ENCODE measurements at regions not wholly inside any gene's neighbourhood (a gene's known extent, or its start where the extent isn't known, plus 50 kb on each side); places are given as distances from the start of the nearest gene placed in this dataset.
"Not testable (repeated sequence)": the region's sequence is repeated elsewhere in the genome, so short reads cannot be mapped to it uniquely, and the experiment has no call there.

- TF ChIP-seq, protein P1, sequence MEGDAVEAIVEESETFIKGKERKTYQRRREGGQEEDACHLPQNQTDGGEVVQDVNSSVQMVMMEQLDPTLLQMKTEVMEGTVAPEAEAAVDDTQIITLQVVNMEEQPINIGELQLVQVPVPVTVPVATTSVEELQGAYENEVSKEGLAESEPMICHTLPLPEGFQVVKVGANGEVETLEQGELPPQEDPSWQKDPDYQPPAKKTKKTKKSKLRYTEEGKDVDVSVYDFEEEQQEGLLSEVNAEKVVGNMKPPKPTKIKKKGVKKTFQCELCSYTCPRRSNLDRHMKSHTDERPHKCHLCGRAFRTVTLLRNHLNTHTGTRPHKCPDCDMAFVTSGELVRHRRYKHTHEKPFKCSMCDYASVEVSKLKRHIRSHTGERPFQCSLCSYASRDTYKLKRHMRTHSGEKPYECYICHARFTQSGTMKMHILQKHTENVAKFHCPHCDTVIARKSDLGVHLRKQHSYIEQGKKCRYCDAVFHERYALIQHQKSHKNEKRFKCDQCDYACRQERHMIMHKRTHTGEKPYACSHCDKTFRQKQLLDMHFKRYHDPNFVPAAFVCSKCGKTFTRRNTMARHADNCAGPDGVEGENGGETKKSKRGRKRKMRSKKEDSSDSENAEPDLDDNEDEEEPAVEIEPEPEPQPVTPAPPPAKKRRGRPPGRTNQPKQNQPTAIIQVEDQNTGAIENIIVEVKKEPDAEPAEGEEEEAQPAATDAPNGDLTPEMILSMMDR (conservative IDR thresholded peaks at IDR 0.05; ENCODE audit: low read depth, low read length): no peak
- Histone ChIP-seq H2AFZ (ENCODE audit: low read depth) (no peak overlapping the region), H3K4me2 (no peak overlapping the region), H4K20me1 (ENCODE audit: insufficient read depth) (no peaks in the 10 kb centered on the region), H3K4me3 (IDR thresholded peaks at IDR 0.05; ENCODE audit: insufficient read depth, low read depth, low read length) (no peak overlapping the region), H3K79me2 (ENCODE audit: insufficient read depth, low read depth) (no peaks in the 10 kb centered on the region), H3K27ac (no peak overlapping the region), H3K36me3 (ENCODE audit: insufficient read depth) (no peaks in the 10 kb centered on the region), H3K27me3 (ENCODE audit: insufficient read depth, low read depth) (no peaks in the 10 kb centered on the region), H3K4me1 (ENCODE audit: low read depth, poor library complexity, severe bottlenecking) (no peaks in the 10 kb centered on the region), H3K9ac (no peak overlapping the region)
Measured at GRCh38 chr14:106633721-106634120, 1107.3 kb downstream of the TMEM121 start.

DNA sequence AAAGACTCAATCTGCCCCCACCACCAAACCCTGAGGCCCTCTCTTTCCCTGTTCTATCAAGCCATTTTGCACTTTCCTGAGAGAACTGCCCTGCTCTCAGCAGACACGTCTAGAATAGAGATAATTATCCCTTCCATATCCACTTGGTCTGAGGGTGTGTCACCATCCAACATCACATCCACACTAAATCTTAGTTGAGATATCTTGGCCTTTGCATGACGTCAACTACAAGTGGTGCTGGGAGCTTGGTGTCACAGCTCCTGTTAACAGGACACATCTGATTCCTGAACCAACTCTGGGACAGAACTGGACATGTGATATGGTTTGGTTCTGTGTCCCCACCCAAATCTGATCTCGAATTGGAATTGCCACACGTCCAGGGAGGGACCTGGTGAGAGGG, 1109.2 kb downstream of the TMEM121 start:
- no peaks in the 10 kb centered on the region for H3K27me3 ChIP-seq (ENCODE audit: insufficient read depth, low read depth)
- H3K4me1 ChIP-seq (ENCODE audit: low read depth, poor library complexity, severe bottlenecking): no peaks in the 10 kb centered on the region
- H2AFZ ChIP-seq (ENCODE audit: low read depth): no peak overlapping the region
- H3K36me3 ChIP-seq (ENCODE audit: insufficient read depth): no peaks in the 10 kb centered on the region
- H3K4me3 ChIP-seq (IDR thresholded peaks at IDR 0.05; ENCODE audit: insufficient read depth, low read depth, low read length): no peak overlapping the region
- H3K79me2 ChIP-seq (ENCODE audit: insufficient read depth, low read depth): no peaks in the 10 kb centered on the region
- no peak overlapping the region for H3K27ac ChIP-seq
- no peak overlapping the region for H3K4me2 ChIP-seq
- TF ChIP-seq, protein P1 (conservative IDR thresholded peaks at IDR 0.05; ENCODE audit: low read depth, low read length): no peak
- H3K9ac ChIP-seq: no peak overlapping the region
- H4K20me1 ChIP-seq (ENCODE audit: insufficient read depth): no peaks in the 10 kb centered on the region

- H3K36me3 ChIP-seq (ENCODE audit: insufficient read depth); H3K27me3 ChIP-seq (ENCODE audit: insufficient read depth, low read depth); H3K9ac ChIP-seq; H3K27ac ChIP-seq; H3K4me3 ChIP-seq (IDR thresholded peaks at IDR 0.05; ENCODE audit: insufficient read depth, low read depth, low read length); H2AFZ ChIP-seq (ENCODE audit: low read depth); H3K79me2 ChIP-seq (ENCODE audit: insufficient read depth, low read depth); H4K20me1 ChIP-seq (ENCODE audit: insufficient read depth); H3K4me1 ChIP-seq (ENCODE audit: low read depth, poor library complexity, severe bottlenecking): not testable (repeated sequence)
- peak overlapping the region; percentile 37; the same call in 1 of the 2 replicates for H3K4me2 ChIP-seq
Measured at GRCh38 chr14:106638786-106639452, 1112.5 kb downstream of the TMEM121 start.

- Histone ChIP-seq H3K27ac (no peak overlapping the region), H4K20me1 (ENCODE audit: insufficient read depth) (no peaks in the 10 kb centered on the region), H3K36me3 (ENCODE audit: insufficient read depth) (no peaks in the 10 kb centered on the region), H3K4me2 (no peak overlapping the region), H3K4me1 (ENCODE audit: low read depth, poor library complexity, severe bottlenecking) (no peaks in the 10 kb centered on the region), H3K79me2 (ENCODE audit: insufficient read depth, low read depth) (no peaks in the 10 kb centered on the region), H3K4me3 (IDR thresholded peaks at IDR 0.05; ENCODE audit: insufficient read depth, low read depth, low read length) (no peak overlapping the region), H3K9ac (no peak overlapping the region), H3K27me3 (ENCODE audit: insufficient read depth, low read depth) (no peaks in the 10 kb centered on the region), H2AFZ (ENCODE audit: low read depth) (no peak overlapping the region)
- TF ChIP-seq, protein P1 (conservative IDR thresholded peaks at IDR 0.05; ENCODE audit: low read depth, low read length): no peak
Measured at GRCh38 chr14:106642090-106642489, 1115.7 kb downstream of the TMEM121 start.

DNA sequence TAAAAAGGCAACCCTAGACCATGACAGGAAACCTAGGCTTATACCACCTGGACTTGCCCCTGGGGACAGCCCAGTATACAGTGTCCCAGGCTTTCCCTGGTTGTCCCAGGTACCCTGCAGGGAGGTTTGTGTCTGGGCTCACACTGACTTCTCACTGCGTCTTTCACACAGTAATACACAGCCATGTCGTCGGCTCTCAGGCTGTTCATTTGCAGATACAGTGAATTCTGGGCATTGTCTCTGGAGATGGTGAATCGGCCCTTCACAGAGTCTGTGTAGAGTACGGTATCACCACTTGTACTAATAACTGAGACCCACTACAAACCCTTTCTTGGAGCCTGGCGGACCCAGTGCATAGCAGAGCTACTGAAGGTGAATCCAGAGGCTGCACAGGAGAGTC, 1116.6 kb downstream of the TMEM121 start:
- H3K79me2 ChIP-seq (ENCODE audit: insufficient read depth, low read depth); H3K9ac ChIP-seq; H3K4me1 ChIP-seq (ENCODE audit: low read depth, poor library complexity, severe bottlenecking); H3K4me2 ChIP-seq; H3K27ac ChIP-seq; H3K27me3 ChIP-seq (ENCODE audit: insufficient read depth, low read depth); H3K4me3 ChIP-seq (IDR thresholded peaks at IDR 0.05; ENCODE audit: insufficient read depth, low read depth, low read length); H2AFZ ChIP-seq (ENCODE audit: low read depth); H4K20me1 ChIP-seq (ENCODE audit: insufficient read depth); H3K36me3 ChIP-seq (ENCODE audit: insufficient read depth): not testable (repeated sequence)

DNA sequence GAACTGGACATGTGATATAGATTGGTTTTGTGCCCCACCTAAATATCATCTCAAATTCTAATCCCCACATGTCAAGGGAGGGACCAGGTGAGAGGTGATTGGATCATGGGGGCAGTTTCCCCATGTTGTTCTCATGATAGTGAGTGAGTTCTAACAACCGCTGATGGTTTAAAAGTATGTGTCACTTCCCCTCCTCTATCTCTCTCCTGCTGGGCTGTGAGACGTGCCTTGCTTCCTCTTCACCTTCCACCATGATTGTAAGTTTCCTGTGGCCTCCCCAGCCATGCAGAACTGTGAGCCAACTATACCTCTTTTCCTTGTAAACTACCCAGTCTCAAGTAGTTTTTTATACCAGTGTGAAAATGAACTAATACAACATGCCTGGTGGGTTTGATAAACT, 1122.5 kb downstream of the TMEM121 start:
- not testable (repeated sequence) for H3K9ac ChIP-seq; H2AFZ ChIP-seq (ENCODE audit: low read depth); H3K79me2 ChIP-seq (ENCODE audit: insufficient read depth, low read depth); H3K27me3 ChIP-seq (ENCODE audit: insufficient read depth, low read depth); H4K20me1 ChIP-seq (ENCODE audit: insufficient read depth); H3K27ac ChIP-seq; H3K36me3 ChIP-seq (ENCODE audit: insufficient read depth); H3K4me3 ChIP-seq (IDR thresholded peaks at IDR 0.05; ENCODE audit: insufficient read depth, low read depth, low read length); H3K4me1 ChIP-seq (ENCODE audit: low read depth, poor library complexity, severe bottlenecking); H3K4me2 ChIP-seq
